Adrenal gland (tissue), 5 donors: ENCODE measurements at regions not wholly inside any gene's neighbourhood (a gene's known extent, or its start where the extent isn't known, plus 50 kb on each side); places are given as distances from the start of the nearest gene placed in this dataset.

Experiments
- CTCF ChIP-seq, 6 experiments: fragments of 450-650 bp in 4 of 6; fragments of 200-600 bp in 2 of 6; sonication (generic) in 1 of 6; IDR thresholded peaks; 1 replicate in 5 of 6; 2 replicates in 1 of 6; pipeline versions ENCODE4 v1.5.1 to v1.8.0; 2016 to 2021; ENCODE audit warnings: antibody characterized with exemption in 6 of 6, mild to moderate bottlenecking in 2 of 6, moderate library complexity in 1 of 6
- POLR2A ChIP-seq, 2 donors: fragments of 450-650 bp; IDR thresholded peaks; one replicate each; pipeline ENCODE4 v1.6.1; 2017; ENCODE audit warnings: antibody characterized with exemption in 2 of 2, mild to moderate bottlenecking in 2 of 2, moderate library complexity in 1 of 2
- donor health status: DM: no; HTN: no; CAD: no.

GRCh38 chr9:95772320-95773052 is 103.0 kb upstream of the ERCC6L2 start:
- TF ChIP-seq CTCF (IDR thresholded peaks at IDR 0.05) (no peak), POLR2A (IDR thresholded peaks at IDR 0.05) (no peak)
